CD14-positive monocyte (primary cell): ENCODE measurements at regions not wholly inside any gene's neighbourhood (a gene's known extent, or its start where the extent isn't known, plus 50 kb on each side); places are given as distances from the start of the nearest gene placed in this dataset.

ENCODE experiments used
- DNase-seq, 3 donors: peaks; one replicate each; pipeline ENCODE4 v3.0.0-alpha.2; 2011 to 2022
- H2AFZ ChIP-seq: 2 replicates; pipeline ENCODE4 v1.6.0; 2012; ENCODE audit warnings: mild to moderate bottlenecking, low read depth, low read length, inconsistent platforms; ENCODE audit not compliant: insufficient read depth, poor library complexity, severe bottlenecking
- H3K27ac ChIP-seq, 2 donors: 1 replicate in 1 of 2; 2 replicates in 1 of 2; pipeline ENCODE4 v1.5.1; 2012 to 2013; ENCODE audit warnings: low read length in 2 of 2, control low read depth in 1 of 2, inconsistent platforms in 1 of 2, low read depth in 1 of 2, mild to moderate bottlenecking in 1 of 2
- H3K27me3 ChIP-seq, 2 donors: one replicate each; pipeline versions ENCODE4 v1.6.0 to v1.6.1; 2011 to 2013; ENCODE audit warnings: low read length in 2 of 2; ENCODE audit not compliant: control insufficient read depth in 2 of 2, insufficient read depth in 2 of 2
- H3K36me3 ChIP-seq, 2 donors: replicated peaks in 1 of 2; 1 replicate in 1 of 2; 2 replicates in 1 of 2; pipeline versions ENCODE4 v1.5.1 to v1.6.1; 2012 to 2013; ENCODE audit warnings: low read length in 2 of 2, control low read depth in 1 of 2, inconsistent platforms in 1 of 2, mild to moderate bottlenecking in 1 of 2; ENCODE audit not compliant: insufficient read depth in 2 of 2, control insufficient read depth in 1 of 2
- H3K4me1 ChIP-seq, 2 donors: 1 replicate in 1 of 2; 2 replicates in 1 of 2; pipeline versions ENCODE4 v1.5.1 to v1.6.1; 2012 to 2013; ENCODE audit warnings: low read length in 2 of 2, control low read depth in 1 of 2, inconsistent platforms in 1 of 2, mild to moderate bottlenecking in 1 of 2, moderate library complexity in 1 of 2; ENCODE audit not compliant: insufficient read depth in 2 of 2, control insufficient read depth in 1 of 2
- H3K4me2 ChIP-seq: replicated peaks from 2 replicates; pipeline ENCODE3; 2012; ENCODE audit warnings: low read length, moderate library complexity, mild to moderate bottlenecking; ENCODE audit not compliant: poor library complexity, severe bottlenecking; ENCODE audit errors: extremely low read depth
- H3K4me3 ChIP-seq, 3 experiments: fragments of 200-600 bp in 1 of 3; sonication (generic) in 1 of 3; replicated peaks in 1 of 3; 1 replicate in 2 of 3; 2 replicates in 1 of 3; pipeline ENCODE4 v1.5.1; 2011 to 2013; ENCODE audit warnings: low read length in 3 of 3, mild to moderate bottlenecking in 3 of 3, control low read depth in 2 of 3, low read depth in 2 of 3, inconsistent platforms in 1 of 3, moderate library complexity in 1 of 3
- H3K79me2 ChIP-seq: 2 replicates; pipeline ENCODE4 v1.6.0; 2012; ENCODE audit warnings: mild to moderate bottlenecking, control low read depth, inconsistent platforms, low read length, moderate library complexity; ENCODE audit not compliant: insufficient read depth
- H3K9ac ChIP-seq: 2 replicates; pipeline ENCODE4 v1.6.0; 2017; ENCODE audit warnings: low read length, mild to moderate bottlenecking; ENCODE audit not compliant: insufficient read depth, poor library complexity, severe bottlenecking
- H3K9me3 ChIP-seq, 2 donors: replicated peaks in 1 of 2; 1 replicate in 1 of 2; 2 replicates in 1 of 2; pipeline versions ENCODE4 v1.5.1 to v1.6.1; 2012 to 2013; ENCODE audit warnings: low read length in 2 of 2, control low read depth in 1 of 2; ENCODE audit not compliant: control insufficient read depth in 1 of 2, insufficient read depth in 1 of 2
- H4K20me1 ChIP-seq: 2 replicates; pipeline ENCODE4 v1.6.0; 2012; ENCODE audit warnings: mild to moderate bottlenecking, low read length, control low read depth, moderate library complexity; ENCODE audit not compliant: insufficient read depth
- H3K27ac Mint-ChIP-seq, 7 donors: one replicate each; pipeline ENCODE4 v1.8.0; 2020; ENCODE audit warnings: mild to moderate bottlenecking in 7 of 7, mixed read lengths in 7 of 7, moderate library complexity in 6 of 7, inconsistent platforms in 2 of 7
- H3K27me3 Mint-ChIP-seq, 3 donors: one replicate each; pipeline ENCODE4 v1.8.0; 2021 to 2022; ENCODE audit warnings: low read depth in 3 of 3, mild to moderate bottlenecking in 3 of 3, mixed read lengths in 3 of 3, moderate library complexity in 3 of 3, inconsistent platforms in 1 of 3
- H3K36me3 Mint-ChIP-seq, 2 donors: one replicate each; pipeline ENCODE4 v1.8.0; 2020; ENCODE audit warnings: mixed read lengths in 2 of 2, inconsistent platforms in 1 of 2, mild to moderate bottlenecking in 1 of 2
- H3K4me1 Mint-ChIP-seq: one replicate; pipeline ENCODE4 v1.8.0; 2020; ENCODE audit warnings: mild to moderate bottlenecking, mixed read lengths
- H3K4me3 Mint-ChIP-seq, 2 donors: one replicate each; pipeline ENCODE4 v1.8.0; 2020; ENCODE audit warnings: mild to moderate bottlenecking in 2 of 2, mixed read lengths in 2 of 2, moderate library complexity in 1 of 2
- H3K9me3 Mint-ChIP-seq, 7 donors: one replicate each; pipeline ENCODE4 v1.8.0; 2020 to 2022; ENCODE audit warnings: mixed read lengths in 7 of 7, mild to moderate bottlenecking in 6 of 7, moderate library complexity in 6 of 7, inconsistent platforms in 2 of 7
- CTCF ChIP-seq: fragments of 200-600 bp; IDR thresholded peaks from one replicate; pipeline ENCODE4 v1.8.0; 2022; ENCODE audit warnings: antibody characterized with exemption, mild to moderate bottlenecking
- WGBS: methylation state at CpG from one replicate; pipeline ENCODE4 v1.1.5; 2013; ENCODE audit warnings: missing lambda C conversion rate; ENCODE audit not compliant: insufficient coverage; 5-methylcytosine and 5-hydroxymethylcytosine counted together
- intact Hi-C, 2 donors: fragments of 100-400 bp; cut with micrococcal nuclease; formaldehyde crosslinking; loops; one replicate each; pipeline versions ENCODE4 v1.15.0 to v1.15.1; 2023

DNA sequence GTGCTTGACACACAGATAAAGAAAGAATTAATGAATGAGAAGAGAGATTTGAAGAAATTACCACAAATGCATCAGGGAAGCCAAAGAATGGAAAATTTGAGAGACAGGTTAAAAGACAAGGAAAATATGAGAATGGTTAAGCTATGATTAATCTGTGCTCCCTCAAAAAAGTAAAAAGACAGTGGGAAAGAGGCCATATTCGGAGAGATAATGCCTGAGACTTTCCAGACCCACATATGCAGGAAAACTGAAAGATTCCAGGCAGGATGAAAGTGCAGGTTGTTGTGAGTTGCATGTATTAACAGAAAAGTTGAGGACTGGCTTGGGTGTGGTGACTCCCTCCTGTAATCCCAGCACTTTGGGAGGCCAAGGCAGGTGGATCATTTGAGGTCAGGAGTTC, 302.3 kb downstream of the UACA start:
- no peak for TF ChIP-seq CTCF
- no peak overlapping the region for H3K9ac ChIP-seq
- H3K79me2 ChIP-seq = no peaks in the 10 kb centered on the region
- no peaks in the 10 kb centered on the region for H3K9me3 ChIP-seq
- intact Hi-C loops = loop anchor here (5.0 to 10.0 kb wide), 4 partner anchors 46 to 736 kb away; no protein-coding TSS in a partner anchor
- H2AFZ ChIP-seq = no peak overlapping the region
- H3K36me3 ChIP-seq = no peaks in the 10 kb centered on the region
- no peaks in the 10 kb centered on the region for H3K27me3 ChIP-seq
- no peaks in the 10 kb centered on the region for H4K20me1 ChIP-seq
- Mint-ChIP-seq H3K4me3 (no peak overlapping the region), H3K36me3 (peaks cover 14 to 18% of the 10 kb centered on the region in 2 donors), H3K4me1 (peaks cover 62% of the 10 kb centered on the region), H3K27ac (peak overlapping the region; percentile 6 to 99 (median 98)), H3K9me3 (peaks cover 0 to 8% (median 2%) of the 10 kb centered on the region in 7 donors), H3K27me3 (peaks cover 2 to 20% (median 3%) of the 10 kb centered on the region in 3 donors)
- H3K4me2 ChIP-seq = no peak overlapping the region
- no peak overlapping the region for H3K4me3 ChIP-seq
- H3K4me1 ChIP-seq = peaks cover 55 to 67% of the 10 kb centered on the region in 2 donors
- no peak overlapping the region for H3K27ac ChIP-seq
- no peak for DNase-seq
- WGBS = 100% methylated on average over 1 of the region's 1 CpG

DNA sequence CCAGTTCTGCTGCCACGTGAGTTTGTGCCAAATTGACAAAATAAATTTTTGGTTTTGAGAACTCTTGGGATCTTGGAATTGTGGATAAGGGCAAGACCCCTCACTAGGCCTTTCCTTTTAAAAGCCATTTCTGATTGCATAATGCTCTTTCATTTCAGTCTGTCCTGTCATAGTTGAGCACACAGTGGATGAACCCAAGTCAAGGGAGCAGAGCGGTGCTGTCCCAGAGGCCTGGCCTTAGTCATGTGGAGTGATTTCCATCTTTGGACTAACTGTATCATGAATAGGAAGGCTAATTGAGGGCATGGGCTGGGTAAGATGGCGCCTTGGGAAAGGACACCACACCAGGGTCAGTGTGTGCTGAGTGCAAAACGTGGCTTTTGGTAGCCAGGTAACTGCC, 304.0 kb downstream of the UACA start:
- no peaks in the 10 kb centered on the region for H4K20me1 ChIP-seq
- no peak overlapping the region for H3K4me3 Mint-ChIP-seq
- H2AFZ ChIP-seq = no peak overlapping the region
- H3K27ac Mint-ChIP-seq = peak overlapping the region; percentile 87 to 99 (median 93)
- TF ChIP-seq CTCF = no peak
- intact Hi-C loops = no loop called here
- peak overlapping the region; percentile 50 to 70 for H3K27ac ChIP-seq
- H3K4me1 Mint-ChIP-seq = peaks cover 56% of the 10 kb centered on the region
- no peak overlapping the region for H3K4me3 ChIP-seq
- no peaks in the 10 kb centered on the region for H3K27me3 ChIP-seq
- peak in 2 of 3 donors; percentile 29 to 65 for DNase-seq
- no peak overlapping the region for H3K4me2 ChIP-seq
- peaks cover 14% of the 10 kb centered on the region in 2 donors for H3K36me3 Mint-ChIP-seq
- no peaks in the 10 kb centered on the region for H3K36me3 ChIP-seq
- H3K9me3 ChIP-seq = no peaks in the 10 kb centered on the region
- H3K9ac ChIP-seq = no peak overlapping the region
- WGBS = 93% methylated on average over 3 of the region's 4 CpGs
- H3K79me2 ChIP-seq = no peaks in the 10 kb centered on the region
- H3K27me3 Mint-ChIP-seq = peaks cover 0 to 15% (median 0%) of the 10 kb centered on the region in 3 donors
- peaks cover 0 to 8% (median 2%) of the 10 kb centered on the region in 7 donors for H3K9me3 Mint-ChIP-seq
- H3K4me1 ChIP-seq = peaks cover 55 to 56% of the 10 kb centered on the region in 2 donors
